GDM1 (cell line): ENCODE measurements at regions not wholly inside any gene's neighbourhood (a gene's known extent, or its start where the extent isn't known, plus 50 kb on each side); places are given as distances from the start of the nearest gene placed in this dataset.
"Not testable (repeated sequence)": the region's sequence is repeated elsewhere in the genome, so short reads cannot be mapped to it uniquely, and the experiment has no call there.

Experiments
- DNase-seq: peaks from one replicate; lab custom pipeline; 2025; lab: John Stamatoyannopoulos, UW

DNA sequence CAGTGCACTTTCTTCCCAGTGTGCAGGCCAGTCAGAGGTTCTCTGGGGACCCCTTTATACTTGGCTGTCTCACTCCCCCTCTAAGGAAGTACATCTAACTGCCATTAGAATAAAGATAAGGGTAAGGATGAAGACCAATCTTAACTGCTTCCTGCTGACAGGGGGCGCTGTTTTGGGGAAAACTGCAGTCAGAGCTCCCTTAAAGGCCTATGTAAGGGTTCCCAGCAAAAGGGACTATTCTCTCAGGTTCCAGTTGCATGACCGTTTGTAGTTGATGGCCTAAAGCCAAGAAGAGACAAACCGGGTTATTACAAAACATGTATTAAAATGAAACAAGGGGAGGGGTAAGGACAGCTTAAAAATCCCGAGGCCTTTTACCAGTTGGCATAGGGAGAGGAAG, 115.6 kb upstream of the SPIN4 start:
- DNase-seq, result no peak

DNA sequence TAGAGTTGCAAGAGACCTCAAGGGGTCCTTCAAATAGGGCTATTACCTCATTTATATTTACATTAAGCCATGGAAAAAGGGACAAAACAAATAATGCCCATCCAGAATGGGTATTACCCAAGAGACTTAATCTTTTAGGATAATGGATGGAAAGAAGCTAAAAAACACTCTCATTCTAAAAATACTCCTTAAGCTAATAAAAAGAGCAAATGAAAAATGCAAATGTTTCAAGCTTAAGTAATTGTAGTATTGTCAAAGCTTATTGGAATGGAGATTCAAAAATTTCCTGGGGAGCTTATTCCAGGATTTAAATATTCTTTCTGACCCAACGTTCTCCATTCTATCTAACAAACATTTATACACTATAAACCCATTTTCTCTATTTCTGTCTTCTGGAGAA, 107.8 kb upstream of the SPIN4 start:
- no peak for DNase-seq

DNA sequence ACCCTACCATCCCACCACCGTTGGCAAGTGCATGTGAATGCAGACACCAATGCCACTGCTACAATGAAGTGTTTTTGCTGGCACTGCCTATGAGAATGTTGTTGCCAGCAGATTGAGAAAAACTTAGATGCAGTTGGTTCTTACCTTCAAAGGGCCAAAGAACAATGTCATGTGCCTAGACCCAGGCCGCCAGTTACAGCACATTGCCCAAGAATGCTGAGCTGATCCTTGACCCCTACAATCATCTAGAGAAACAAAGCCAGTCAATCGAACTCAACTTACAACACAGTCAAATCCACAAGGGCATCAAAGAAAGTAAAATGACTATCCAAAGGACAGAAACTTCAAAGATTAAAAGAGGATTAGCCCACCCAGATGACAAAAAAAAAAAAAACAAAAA, 102.4 kb upstream of the SPIN4 start:
- no peak for DNase-seq

DNA sequence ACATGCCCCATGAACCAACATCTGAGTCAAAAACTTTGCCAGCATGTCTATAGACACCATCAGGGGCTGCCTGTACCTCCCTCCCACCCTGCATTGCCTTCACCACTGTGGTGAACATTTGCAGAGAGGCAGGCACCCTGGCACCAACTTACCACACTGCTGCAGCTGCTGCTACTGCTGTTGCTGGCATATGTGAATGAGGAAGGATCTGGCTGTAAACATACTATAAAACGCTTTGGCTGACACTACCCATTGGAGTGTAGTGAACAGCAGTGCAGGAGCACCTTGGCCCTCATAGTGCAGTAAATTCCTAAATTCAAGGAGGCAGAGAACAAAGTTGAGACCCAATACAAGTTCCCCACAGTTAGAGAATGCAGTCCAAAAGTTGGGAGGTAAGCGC, 90.6 kb upstream of the SPIN4 start:
- no peak for DNase-seq

DNA sequence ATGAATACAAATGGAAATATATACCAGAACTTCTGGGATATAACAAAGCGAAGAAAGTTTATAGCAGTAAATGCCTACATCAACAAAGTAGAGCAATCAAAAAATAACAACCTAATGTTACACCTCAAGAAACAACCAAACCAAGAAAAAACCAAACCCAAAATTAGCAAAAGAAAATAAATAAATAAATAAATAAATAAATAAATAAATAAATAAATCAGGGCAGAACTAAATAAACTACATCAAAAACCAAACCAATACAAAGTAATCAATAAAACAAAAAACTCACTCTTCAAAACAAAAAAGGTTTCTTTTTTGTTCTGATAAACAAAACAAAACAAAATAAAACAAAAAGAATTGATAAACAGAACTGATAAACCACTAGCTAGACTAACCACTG, 88.4 kb upstream of the SPIN4 start:
- DNase-seq, result no peak

DNA sequence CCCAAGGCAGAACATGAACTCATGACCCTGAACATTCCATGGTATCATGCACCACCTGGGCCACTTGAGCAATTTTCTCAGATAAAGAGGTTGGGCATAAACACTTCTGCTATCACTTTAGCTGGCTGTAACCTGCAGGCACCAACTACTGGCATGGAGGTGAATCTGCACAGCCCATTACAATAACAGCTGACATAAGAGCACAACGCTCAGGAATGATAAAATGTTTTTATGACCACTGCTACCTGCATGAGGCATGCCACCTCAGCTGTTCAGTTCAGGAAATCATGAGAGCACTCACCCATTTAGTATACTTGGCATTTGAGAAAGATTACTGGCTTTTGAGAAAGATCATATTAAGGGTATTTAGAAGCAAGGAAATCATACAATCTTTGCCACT, 85.7 kb upstream of the SPIN4 start:
- DNase-seq, result no peak

DNA sequence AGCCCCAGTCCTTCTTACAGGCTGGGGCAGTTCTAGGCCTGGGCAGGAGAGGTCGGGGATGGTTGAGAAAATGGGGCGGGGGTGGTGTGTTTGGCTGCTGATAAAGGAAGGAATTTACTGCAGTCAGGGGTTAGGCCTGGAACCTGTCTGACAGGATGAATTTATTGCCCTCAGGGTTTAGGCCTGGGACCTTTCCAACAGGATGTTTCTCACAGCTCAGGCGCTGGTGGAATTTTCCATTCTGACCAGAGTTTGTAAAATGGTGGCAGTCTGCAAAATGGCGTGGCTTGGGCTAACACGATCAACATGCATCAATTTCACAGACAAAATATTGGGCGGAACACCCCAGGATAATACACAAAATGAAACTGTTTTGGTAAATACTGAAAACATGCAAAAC, 83.5 kb upstream of the SPIN4 start:
- no peak for DNase-seq

DNA sequence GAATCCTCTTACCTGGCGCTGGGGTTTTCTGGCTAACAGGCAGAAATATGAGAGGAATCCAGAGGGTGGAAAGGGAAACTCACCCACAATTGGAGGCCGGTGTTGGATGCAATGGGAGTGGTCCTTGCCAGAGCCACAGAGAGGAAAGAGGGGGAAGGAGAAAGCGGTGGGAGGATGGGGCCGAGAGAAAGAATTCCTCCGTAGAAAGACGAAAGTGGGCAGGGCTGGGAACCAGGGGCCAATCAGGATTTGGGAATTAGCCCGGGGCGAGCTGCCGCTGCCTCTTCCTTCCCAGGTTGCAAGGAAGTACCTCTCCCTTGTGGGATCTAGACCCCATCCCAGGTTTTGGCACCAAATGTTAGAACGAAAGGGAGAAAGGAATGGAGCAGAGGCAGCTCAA, 83.1 kb upstream of the SPIN4 start:
- no peak for DNase-seq

DNA sequence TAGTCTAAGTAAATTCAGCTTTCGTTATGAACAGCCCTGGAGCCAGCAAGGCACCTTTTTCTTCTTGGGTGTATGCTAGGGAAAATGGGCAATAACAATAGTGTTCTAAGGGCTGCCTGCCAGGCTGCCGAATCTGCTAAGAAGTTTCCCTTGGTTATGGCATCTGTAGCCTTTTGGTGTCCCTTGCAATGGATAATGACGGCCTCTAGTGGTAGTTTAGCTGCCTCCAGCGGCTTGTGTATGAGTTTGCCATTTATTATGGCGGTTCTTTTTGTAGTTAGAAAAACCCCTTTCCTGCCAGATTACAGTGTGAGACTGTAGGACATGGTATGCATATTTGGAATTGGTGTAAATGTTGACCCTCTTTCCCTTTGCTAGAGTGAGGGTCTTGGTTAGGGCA, 78.9 kb upstream of the SPIN4 start:
- no peak for DNase-seq

DNA sequence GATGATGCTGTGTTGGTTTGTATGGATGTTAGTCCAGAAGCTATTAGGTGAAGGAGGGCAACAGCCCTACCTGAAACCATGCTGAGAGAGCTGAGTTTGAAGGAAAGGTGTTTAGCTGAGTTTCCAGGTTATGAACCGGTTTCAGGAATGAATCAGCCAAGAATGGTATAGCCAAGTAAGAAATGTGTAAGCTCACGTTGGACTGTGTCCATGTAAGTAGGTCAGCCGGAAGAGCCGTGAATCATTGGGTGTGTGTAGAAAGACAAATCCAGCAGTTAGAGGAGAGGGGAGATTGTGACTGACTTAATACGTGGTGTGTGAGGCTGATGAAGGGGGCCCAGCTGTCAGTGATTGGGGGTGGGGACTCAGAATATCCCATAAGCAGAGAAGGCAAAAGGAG, 77.2 kb upstream of the SPIN4 start:
- no peak for DNase-seq

DNA sequence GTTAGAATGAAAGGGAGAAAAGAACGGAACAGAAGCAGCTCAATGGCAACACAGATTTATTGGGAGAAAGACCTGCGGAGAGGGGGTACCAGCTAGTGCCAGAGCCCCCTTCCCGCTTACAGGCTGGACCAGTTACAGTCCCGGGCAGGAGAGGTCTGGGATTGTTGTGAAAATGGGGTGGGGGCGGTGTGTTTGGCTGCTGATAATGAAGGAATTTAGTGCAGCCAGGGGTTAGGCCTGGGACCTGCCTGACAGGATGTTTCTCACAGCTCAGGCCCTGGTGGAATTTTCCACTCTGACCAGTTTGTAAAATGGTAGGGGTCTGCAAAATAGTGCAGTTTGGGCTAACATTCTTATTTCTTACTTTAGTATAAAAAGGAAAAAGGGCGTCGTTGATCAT, 75.4 kb upstream of the SPIN4 start:
- DNase-seq, result no peak

DNA sequence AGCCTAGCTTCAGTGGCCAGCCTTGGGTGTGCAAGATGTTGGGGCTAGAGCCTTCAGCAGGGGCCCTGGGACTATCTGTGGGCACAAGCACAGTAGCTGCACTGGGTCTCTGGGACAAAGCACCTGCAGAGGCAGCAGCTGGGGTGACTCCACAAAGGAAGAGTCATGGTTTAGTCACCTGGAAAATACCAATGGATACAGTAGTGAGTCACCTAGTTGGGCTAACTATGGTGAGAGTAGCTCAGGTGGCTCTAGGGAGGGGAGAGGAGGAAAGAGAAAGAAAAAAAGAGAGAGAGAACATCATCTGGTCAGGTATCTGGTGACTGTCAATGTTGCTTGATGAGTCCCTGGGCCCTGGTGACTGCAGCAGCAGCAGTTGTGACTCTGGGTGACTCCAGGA, 72.9 kb upstream of the SPIN4 start:
- no peak for DNase-seq

DNA sequence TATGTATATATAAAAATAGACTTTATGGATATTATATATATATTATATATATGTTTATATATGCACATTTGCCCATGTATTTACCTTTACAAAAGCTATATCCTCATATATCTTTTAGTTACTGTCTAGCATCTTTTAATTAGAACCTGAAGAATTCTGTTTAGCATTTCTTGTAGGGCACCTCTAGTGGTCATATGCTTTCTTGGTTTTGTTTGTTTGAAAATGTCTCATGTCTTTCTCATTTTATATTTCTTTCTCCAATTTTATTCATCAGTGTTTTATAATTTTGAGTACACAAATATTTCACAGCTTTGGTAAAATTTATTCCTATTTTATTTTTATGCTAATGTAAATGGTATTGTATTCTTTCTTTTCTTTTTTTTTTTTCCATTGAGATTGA, 70.3 kb upstream of the SPIN4 start:
- DNase-seq, result no peak

DNA sequence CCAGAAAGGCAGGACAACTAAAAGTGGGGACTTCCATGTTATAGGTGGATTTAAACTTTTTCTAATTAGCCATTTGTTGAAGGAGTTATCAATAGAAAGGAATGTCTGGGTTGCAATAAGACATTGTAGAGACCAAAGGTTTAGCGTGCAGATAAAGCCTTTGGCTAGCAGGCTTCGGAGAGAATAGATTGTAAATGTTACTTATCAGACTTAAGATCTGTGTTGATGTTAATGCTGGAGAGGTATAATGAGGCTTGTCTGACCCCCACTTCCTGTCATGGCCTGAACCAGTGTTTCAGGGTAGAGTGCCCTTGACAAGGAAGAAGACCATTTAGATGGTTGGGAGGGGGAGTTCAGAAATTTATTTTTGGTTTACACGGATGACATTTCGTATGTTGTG, 67.1 kb upstream of the SPIN4 start:
- no peak for DNase-seq

DNA sequence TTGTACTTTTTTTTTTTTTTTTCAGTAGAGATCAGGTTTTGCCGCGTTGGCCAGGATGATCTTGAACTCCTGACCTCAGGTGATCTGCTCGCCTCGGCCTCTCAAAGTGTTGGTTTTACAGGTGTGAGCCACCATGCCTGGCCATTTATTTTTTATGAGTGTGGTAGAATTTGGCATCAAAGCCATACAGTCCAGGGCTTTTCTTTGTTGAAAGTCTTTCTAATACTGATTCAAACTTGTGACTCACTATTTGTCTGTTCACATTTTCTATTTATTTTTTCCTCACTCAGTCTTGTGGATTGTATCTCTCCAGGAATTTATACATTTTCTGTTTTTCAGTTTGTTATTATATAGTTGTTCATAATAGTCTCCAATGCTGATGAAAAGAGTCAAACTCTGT, 66.5 kb upstream of the SPIN4 start:
- DNase-seq, result no peak

DNA sequence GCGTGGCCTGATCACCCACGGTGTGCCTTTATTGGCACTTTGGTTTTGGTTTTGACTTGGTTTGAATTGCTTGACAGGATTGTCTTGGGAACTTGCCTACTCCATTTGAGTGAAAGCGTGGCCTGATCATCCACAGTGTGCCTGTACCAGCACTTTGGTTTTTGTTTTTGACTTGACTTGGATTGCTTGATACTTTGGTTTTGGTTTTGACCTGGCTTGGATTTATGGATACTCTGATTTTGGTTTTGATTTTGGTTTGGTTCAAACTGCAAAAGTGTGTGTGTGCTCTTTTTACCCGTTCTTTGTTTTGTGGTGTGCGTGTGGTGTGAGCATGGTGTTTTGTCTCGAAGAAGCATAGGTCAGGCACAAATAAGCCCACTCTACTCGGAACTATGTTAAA, 58.8 kb upstream of the SPIN4 start:
- DNase-seq, result not testable (repeated sequence)

DNA sequence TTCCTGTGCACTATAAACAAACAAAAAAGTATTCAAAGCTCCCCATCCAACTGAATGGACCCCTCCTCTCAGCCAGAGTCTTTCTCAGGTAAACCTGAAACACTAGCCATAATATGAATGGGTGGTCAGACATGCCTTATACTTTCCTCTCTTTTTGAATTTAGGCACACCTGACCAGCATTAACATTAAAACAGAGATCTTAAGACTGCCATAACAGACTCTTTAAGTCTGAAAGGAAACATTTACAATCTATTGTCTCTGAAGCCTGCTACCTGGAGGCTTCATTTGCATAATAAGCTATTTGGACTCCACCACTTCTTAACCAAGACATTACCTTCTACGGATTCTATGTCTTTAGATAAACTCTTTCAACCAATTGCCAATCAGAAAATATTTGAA, 56.9 kb upstream of the SPIN4 start:
- no peak for DNase-seq

DNA sequence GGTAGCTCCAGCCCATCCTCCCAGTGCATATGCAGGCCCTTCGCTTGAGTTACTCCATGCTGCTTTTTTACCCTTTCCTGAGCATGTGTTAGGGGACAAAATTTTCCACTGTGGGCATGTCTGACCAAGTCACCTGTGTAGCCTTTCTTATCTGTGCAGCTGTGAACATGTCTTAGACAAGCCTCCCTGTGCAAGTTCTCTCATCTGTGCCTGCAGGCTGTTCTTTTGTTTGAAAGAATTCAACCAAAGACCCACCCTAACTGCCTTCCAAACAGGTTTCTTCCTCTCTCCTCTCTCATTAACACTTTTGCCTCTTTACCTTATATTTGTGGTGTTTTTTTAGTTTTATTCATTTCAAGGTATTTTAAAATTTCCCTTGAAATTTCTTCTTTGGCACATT, 53.2 kb upstream of the SPIN4 start:
- DNase-seq, result no peak

DNA sequence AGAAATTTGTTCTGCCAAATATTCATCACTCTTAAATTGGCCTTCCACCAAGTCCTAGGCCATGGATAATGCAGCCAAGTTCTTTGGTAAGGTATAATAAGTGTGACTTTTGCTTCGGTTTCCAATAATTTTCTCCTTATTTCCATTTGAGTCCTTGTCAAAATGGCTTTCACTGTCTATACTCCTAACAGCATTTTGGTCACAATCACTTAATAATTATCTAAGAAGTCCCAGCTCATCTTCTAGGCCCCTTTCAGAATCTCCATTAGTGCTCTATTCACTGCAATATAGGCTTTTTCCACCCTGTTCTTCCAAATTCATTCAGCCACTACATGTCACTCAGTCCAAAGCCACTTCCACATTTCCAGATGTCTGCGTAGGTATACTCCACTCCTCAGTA, 51.0 kb upstream of the SPIN4 start:
- no peak for DNase-seq
